ENCODE measurements at regions not wholly inside any gene's neighbourhood (a gene's known extent, or its start where the extent isn't known, plus 50 kb on each side); places are given as distances from the start of the nearest gene placed in this dataset.

DNA sequence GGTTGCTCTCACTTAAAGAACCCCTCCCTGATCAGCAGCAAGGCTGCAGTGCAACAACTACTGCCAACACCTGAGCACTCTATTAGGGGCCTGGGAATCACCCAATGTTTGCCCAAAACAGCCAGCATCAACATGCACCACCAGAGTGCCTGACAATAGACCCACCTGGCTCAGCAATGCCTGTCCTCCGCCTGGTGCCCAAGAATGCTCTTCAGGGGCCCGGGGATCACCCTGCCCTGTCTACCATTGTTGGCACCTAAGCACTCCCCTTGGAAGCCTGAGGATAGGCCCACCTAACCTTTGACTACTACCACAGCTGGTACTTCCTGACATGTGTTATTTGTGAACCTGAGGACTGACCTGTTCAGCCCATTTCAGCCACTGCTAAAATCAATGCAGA, 1363.1 kb upstream of the PRR20A start (continued):
- TF ChIP-seq CHD7 (IDR thresholded peaks at IDR 0.05; ENCODE audit: insufficient replicate concordance, low read length) (no peak), ZNF274 (IDR thresholded peaks at IDR 0.05; ENCODE audit: borderline replicate concordance, extremely low read depth, low read length) (no peak), KDM1A (IDR thresholded peaks at IDR 0.05; ENCODE audit: borderline replicate concordance, low read length) (no peak), NRF1 (IDR thresholded peaks at IDR 0.05; ENCODE audit: low read depth, low read length) (no peak), SUZ12 (IDR thresholded peaks at IDR 0.05; ENCODE audit: low read length) (no peak), TBP (IDR thresholded peaks at IDR 0.05; ENCODE audit: low read depth, low read length) (no peak), TAF1 (IDR thresholded peaks at IDR 0.05; ENCODE audit: low read depth, low read length) (no peak), SP4 (IDR thresholded peaks at IDR 0.05; ENCODE audit: low read length) (no peak), TAF7 (optimal IDR thresholded peaks at IDR 0.05; ENCODE audit: borderline replicate concordance, low read depth, low read length) (no peak), JUND (IDR thresholded peaks at IDR 0.05; ENCODE audit: low read length) (no peak), EGR1 (IDR thresholded peaks at IDR 0.05; ENCODE audit: borderline replicate concordance, low read depth, low read length) (no peak), POU5F1 (IDR thresholded peaks at IDR 0.05; ENCODE audit: low read depth, low read length) (no peak), CBX5 (IDR thresholded peaks at IDR 0.05; ENCODE audit: low read depth, low read length) (no peak), CREB1 (IDR thresholded peaks at IDR 0.05) (no peak), SP1 (IDR thresholded peaks at IDR 0.05; ENCODE audit: low read depth, low read length) (no peak)

Measured in H1 (cell line).